Hematopoietic multipotent progenitor cell treated with erythropoietin and hydrocortisone succinate and interleukin-3 and kit ligand, for 8 days (in vitro differentiated cells): ENCODE measurements at regions not wholly inside any gene's neighbourhood (a gene's known extent, or its start where the extent isn't known, plus 50 kb on each side); places are given as distances from the start of the nearest gene placed in this dataset.
"Not testable (repeated sequence)": the region's sequence is repeated elsewhere in the genome, so short reads cannot be mapped to it uniquely, and the experiment has no call there.

Experiments used
- DNase-seq: peaks from one replicate; pipeline ENCODE4 v3.0.0-alpha.2; 2015

GRCh38 chr5:41995193-41995592 is 70.1 kb downstream of the FBXO4 start:
- no peak for DNase-seq

GRCh38 chr5:42001673-42002072 is 76.6 kb downstream of the FBXO4 start:
- DNase-seq, result no peak

GRCh38 chr5:42003852-42004251 is 78.8 kb downstream of the FBXO4 start:
- not testable (repeated sequence) for DNase-seq

GRCh38 chr5:42005561-42006153 is 80.6 kb downstream of the FBXO4 start:
- DNase-seq, result peak; percentile 2

GRCh38 chr5:42013561-42013960 is 88.5 kb downstream of the FBXO4 start:
- no peak for DNase-seq

- DNase-seq, result no peak
Observed at GRCh38 chr5:42015254-42015653, 90.2 kb downstream of the FBXO4 start.

GRCh38 chr5:42015681-42016080 is 90.6 kb downstream of the FBXO4 start:
- no peak for DNase-seq

- no peak for DNase-seq
Observed at GRCh38 chr5:42020788-42021530, 95.9 kb downstream of the FBXO4 start.

GRCh38 chr5:42021923-42022322 is 96.8 kb downstream of the FBXO4 start:
- no peak for DNase-seq

GRCh38 chr5:42022383-42022972 is 97.4 kb downstream of the FBXO4 start:
- no peak for DNase-seq

- DNase-seq, result no peak
Observed at GRCh38 chr5:42026446-42026845, 101.4 kb downstream of the FBXO4 start.

GRCh38 chr5:42032137-42032536 is 107.1 kb downstream of the FBXO4 start:
- no peak for DNase-seq

GRCh38 chr5:42035526-42035925 is 110.4 kb downstream of the FBXO4 start:
- DNase-seq, result no peak

- no peak for DNase-seq
Observed at GRCh38 chr5:42036379-42036778, 111.3 kb downstream of the FBXO4 start.

GRCh38 chr5:42037379-42037932 is 112.4 kb downstream of the FBXO4 start:
- no peak for DNase-seq

GRCh38 chr5:42043400-42043799 is 118.3 kb downstream of the FBXO4 start:
- no peak for DNase-seq

GRCh38 chr5:42057254-42057690 is 132.2 kb downstream of the FBXO4 start:
- peak; percentile 55 for DNase-seq

- DNase-seq, result no peak
Observed at GRCh38 chr5:42059291-42059690, 134.2 kb downstream of the FBXO4 start.

GRCh38 chr5:42059778-42060464 is 134.8 kb downstream of the FBXO4 start:
- DNase-seq, result no peak

GRCh38 chr5:42061121-42061520 is 136.0 kb downstream of the FBXO4 start:
- no peak for DNase-seq

- no peak for DNase-seq
Observed at GRCh38 chr5:42064821-42065220, 139.7 kb downstream of the FBXO4 start.

- DNase-seq, result no peak
Observed at GRCh38 chr5:42066131-42066530, 141.1 kb downstream of the FBXO4 start.

GRCh38 chr5:42074353-42074752 is 149.3 kb downstream of the FBXO4 start:
- DNase-seq, result no peak
